Epithelial cell of proximal tubule (primary cell): ENCODE measurements at regions not wholly inside any gene's neighbourhood (a gene's known extent, or its start where the extent isn't known, plus 50 kb on each side); places are given as distances from the start of the nearest gene placed in this dataset.

Source experiments
- DNase-seq: peaks from one replicate; pipeline ENCODE4 v3.0.0-alpha.2; 2011; ENCODE audit warnings: low read depth
- H3K4me3 ChIP-seq: 2 replicates; pipeline ENCODE4 v1.5.1; 2011; ENCODE audit warnings: low read depth, mild to moderate bottlenecking, low read length
- CTCF ChIP-seq: conservative IDR thresholded peaks from 2 replicates; pipeline ENCODE4 v1.5.1; 2012; ENCODE audit warnings: low read depth, mild to moderate bottlenecking, low read length

- H3K4me3 ChIP-seq, result no peak overlapping the region
- DNase-seq, result no peak
- no peak for TF ChIP-seq CTCF
Measured at GRCh38 chr10:88161070-88161469, 297.6 kb downstream of the PTEN start.

- no peak overlapping the region for H3K4me3 ChIP-seq
- DNase-seq, result no peak
- no peak for TF ChIP-seq CTCF
Measured at GRCh38 chr10:88161756-88162155, 298.3 kb downstream of the PTEN start.

GRCh38 chr10:88162852-88163251 lies 299.4 kb downstream of the PTEN start:
- no peak for TF ChIP-seq CTCF
- no peak overlapping the region for H3K4me3 ChIP-seq
- no peak for DNase-seq

GRCh38 chr10:88163572-88163971 lies 300.1 kb downstream of the PTEN start:
- no peak for TF ChIP-seq CTCF
- DNase-seq, result no peak
- H3K4me3 ChIP-seq, result no peak overlapping the region

GRCh38 chr10:88164471-88164870 lies 301.0 kb downstream of the PTEN start:
- no peak for DNase-seq
- no peak for TF ChIP-seq CTCF
- no peak overlapping the region for H3K4me3 ChIP-seq

- TF ChIP-seq CTCF, result no peak
Measured at GRCh38 chr10:88165849-88166271, 302.4 kb downstream of the PTEN start.

GRCh38 chr10:88168171-88169036 lies 305.0 kb downstream of the PTEN start:
- no peak for DNase-seq
- no peak for TF ChIP-seq CTCF
- H3K4me3 ChIP-seq, result no peak overlapping the region

More at GRCh38 chr10:88165849-88166271, 302.4 kb downstream of the PTEN start:
- DNase-seq, result no peak
- no peak overlapping the region for H3K4me3 ChIP-seq
